ENCODE measurements at regions not wholly inside any gene's neighbourhood (a gene's known extent, or its start where the extent isn't known, plus 50 kb on each side); places are given as distances from the start of the nearest gene placed in this dataset.
"Not testable (repeated sequence)": the region's sequence is repeated elsewhere in the genome, so short reads cannot be mapped to it uniquely, and the experiment has no call there.

DNA sequence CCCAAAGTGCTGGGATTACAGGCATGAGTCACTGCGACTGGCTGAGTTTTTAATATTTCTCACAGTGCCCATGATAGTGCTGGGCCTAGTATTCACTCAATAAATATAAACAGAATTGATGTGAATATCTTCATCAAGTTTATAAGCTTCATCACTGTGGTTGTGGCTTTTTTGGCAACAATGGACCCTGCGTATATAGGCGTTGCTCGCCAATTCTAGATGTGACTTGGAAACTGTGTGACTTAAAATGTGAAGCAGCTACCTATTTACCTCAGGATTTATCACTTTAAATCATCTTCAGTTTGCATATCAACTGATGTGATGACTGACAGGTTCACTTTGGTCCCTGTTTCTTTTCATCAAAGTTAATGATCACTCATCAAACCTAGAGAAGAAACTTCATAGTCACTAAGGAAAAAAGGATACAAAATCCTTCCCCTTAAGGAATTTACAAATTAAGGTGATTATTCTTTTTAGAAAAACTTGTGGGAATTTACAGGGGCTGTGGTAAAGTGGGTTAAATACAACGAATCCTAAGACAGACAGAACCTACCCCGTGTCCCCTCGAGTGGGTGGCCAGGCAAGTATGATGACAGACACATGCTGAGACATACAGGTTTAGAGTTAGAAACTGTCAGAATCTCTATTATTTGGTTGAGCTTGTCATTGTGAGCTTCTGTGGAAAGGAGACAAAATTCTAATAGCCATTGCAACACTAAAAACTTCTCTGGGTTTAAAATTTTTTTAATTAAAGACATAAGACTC, 101.3 kb downstream of the AKAP11 start:
- DNase-seq: no peak

DNA sequence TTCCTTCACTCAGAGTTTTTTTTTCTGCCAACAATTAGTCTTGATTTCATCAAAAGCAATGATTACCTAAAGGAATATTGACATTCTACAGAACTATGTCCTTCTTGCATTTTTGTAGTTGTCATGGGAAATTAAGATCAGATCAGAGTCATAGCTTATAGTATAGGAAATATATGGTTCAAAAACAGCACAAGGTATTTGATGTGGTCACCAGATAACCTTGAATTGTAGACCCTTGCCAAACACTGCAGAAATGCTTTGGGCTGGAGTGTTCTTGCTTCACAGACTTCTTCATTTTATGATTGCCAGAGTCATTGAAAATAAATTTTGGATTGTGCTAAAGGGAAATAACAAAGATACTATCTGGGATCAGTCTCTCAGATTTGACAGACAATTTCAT, 103.7 kb downstream of the AKAP11 start:
- DNase-seq: no peak

DNA sequence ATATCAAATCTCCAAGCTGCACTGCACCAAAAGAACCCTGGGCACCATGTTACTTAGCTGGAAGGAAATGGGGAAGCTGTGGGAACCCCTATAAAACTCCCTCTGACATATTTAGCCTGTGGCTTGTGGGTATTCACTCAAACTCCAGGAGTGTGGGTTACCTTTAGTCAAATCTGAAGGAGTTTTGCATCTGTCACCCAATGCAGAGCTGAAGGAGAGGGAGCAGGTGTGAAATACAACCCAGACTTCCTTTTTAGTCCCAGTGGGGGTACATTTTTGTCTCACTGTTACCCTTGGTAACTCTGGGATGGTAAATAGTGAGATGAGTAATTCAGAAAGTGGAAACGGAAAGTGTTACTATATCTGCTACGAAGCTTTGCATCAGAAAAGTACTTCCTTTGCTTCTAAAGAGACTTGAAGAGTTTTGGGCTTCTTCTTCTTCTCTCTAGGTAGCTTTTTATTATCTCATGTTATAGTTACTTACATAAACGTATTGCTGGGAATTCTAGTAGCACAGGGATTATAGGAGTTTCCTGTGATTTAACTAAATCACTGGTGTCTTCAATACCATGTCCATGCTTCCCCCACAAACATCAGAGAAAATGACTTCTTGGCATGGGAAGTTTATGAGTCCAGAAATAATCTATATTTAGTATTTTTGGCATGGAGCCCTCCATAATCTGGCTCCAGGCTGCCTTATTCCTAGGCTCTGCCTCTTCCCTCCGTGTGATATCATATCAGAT, 105.9 kb downstream of the AKAP11 start:
- DNase-seq: no peak

DNA sequence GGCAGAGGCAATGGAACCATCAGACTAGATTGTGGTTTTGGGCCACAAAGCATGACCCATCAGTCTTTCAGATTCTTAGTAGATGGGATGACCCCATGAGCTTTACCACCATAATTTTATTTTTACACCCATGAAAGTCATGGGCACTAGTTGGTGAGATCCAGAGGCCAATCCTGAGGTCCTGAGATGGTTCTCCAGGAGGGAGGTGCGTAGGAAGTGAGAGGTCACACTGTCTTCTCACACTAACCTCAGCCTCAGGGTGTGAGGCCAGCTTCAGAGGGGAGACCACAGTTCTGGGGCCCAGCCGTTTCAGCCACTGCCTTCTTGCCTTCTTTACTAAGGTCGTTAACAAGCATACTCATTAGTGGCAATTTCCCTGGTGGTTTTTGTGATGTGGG, 106.4 kb downstream of the AKAP11 start:
- DNase-seq: no peak

DNA sequence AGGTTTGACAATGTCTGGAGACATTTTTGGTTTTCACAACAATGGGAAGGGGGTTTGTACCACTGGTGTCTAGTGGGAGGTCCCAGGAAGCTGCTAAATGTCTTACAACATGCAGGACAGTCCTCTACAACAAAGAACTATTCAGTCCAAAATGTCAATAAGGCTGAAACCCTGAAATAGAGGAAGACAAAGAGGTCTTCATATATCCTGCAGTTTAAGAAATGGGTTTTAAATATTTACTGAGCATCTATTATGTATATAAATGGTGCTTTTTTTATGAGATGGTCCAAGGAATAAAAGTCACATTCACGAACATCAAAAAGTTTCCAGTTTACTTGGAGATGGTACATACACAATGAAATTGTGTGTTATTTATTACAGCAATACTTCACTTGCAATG, 107.3 kb downstream of the AKAP11 start:
- DNase-seq: no peak

DNA sequence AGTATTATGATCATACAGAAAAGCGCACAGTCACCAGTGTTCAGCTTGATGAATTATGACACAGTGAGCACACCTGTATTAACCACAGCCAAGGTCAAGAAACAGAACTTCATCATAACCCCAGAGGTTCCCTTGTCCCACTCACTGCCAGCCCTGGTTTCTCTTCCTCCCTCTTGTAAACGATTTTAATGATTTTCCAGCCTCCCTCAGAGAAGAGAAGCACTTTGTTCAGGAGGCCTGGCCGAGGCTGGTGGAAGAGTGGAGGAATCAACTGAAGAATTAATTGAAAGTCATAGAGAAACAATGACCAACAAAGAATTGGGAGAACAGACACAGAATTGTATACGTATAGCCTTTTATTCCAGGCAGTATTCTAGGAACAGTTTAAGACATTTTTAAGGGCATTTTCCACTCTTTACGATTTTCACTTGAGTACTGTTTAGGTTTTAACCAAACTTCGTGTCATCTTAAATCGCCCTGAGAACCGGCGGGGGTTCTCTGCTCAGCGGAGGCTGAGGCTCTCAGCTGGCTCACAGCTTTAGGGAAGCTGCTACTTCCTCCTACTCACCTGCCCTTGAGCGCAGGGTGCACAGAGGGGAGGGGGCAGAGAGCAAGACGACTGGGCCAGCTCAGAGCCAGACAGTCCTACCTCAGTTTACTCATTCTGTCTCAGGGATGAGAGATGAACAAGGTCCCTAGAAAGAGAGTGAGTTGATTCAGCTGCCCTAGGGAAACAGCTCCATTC, 108.6 kb downstream of the AKAP11 start:
- DNase-seq: no peak

DNA sequence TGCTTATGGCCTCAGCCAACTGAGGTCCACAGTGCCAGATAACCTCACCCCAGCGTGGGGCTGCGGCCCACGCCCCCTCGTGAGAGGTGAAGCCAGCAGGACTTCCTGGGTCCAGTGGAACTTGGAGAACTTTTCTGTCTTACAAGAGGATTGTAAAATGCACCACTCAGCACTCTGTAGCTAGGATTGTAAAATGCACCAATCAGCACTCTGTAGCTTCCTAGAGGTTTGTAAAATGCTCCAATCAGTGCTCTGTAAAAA, 109.1 kb downstream of the AKAP11 start:
- no peak for DNase-seq

DNA sequence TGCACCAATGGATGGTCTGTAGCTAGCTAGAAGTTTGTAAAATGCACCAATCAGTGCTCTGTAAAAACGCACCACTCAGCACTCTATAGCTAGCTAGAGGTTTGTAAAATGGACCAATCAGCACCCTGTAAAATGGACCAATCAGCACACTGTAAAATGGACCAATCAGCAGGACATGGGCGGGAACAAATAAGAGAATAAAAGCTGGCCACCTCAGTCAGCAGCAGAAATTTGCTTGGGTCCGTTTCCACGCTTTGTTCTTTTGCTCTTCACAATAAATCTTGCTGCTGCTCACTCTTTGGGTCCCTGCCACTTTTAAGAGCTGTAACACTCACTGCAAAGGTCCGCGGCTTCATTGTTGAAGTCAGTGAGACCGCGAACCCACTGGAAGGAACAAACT, 109.5 kb downstream of the AKAP11 start:
- DNase-seq: not testable (repeated sequence)

DNA sequence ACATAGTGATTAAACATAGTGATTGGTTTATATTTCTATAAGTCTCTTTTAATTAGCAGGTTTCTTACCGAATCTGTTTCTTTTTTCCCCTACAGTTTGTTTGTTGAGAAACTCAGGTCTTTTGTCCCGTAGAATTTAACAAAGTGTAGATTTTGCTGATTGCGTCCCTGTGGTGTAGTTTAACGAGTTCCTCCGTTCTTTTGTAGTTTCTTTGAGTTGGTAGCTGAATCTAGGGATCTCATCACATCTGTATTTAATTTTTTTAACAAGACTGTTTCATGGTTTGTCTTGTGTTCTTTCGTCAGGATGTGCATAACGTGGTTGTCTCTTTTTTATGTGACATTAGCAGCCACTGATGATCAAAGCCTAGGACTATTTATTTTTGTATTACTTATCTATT, 111.1 kb downstream of the AKAP11 start:
- DNase-seq: no peak

DNA sequence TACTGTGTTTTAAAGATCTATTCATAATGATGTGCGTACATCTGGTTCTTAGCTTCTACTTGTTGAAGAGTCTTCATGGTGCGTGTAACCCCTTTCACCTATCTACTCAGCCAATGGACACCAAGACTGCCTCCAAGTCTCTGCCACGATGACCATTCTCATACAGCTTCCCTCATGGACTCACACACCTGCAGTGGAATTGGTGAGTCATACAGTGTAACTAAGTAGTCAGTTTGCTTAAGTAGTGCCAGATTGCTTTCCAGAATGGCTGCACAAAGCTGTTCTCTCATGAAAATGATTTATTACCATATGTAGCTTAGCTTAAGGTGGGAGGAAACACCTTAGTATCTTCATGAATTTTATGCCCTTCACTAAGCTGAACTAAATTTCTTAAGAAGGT, 112.3 kb downstream of the AKAP11 start:
- DNase-seq: no peak

DNA sequence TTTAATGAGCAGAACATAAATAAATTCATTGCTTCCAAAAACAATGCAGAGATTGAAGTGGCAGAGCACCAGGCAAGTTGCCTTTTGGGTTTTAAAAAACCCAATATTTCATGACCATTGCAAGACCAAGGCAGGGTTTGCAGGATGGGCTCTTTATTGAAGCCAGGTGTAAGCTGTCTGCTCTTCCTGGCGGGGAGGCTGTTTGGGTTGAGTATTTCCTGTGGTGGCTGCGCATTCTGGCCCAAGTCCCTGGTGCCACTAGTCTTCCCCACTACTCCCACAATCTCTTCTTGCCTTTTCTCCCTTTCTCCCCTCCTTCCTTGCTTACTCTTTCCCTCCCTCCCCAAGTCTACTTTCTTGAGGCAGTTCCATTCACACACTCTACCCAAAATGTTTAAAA, 116.4 kb downstream of the AKAP11 start:
- DNase-seq: peak; percentile 39

DNA sequence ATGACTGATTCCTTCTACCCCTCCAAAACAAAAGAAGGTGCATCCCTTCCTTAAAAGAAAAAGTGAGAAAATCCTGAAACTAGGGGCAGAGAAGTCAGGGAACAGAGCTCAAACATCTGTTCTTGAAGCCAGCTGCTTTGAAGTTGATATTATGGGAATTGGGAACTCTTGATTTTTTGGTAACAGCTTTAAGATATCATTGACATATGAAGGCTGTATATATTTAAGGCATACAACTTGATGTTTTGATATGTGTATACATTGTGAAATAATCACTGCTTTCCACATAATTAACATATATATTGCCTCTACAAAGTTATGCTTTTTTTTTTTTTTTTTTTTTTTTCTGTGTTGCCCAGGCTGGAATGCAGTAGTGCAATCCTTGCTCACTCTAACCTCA, 117.1 kb downstream of the AKAP11 start:
- DNase-seq: no peak

DNA sequence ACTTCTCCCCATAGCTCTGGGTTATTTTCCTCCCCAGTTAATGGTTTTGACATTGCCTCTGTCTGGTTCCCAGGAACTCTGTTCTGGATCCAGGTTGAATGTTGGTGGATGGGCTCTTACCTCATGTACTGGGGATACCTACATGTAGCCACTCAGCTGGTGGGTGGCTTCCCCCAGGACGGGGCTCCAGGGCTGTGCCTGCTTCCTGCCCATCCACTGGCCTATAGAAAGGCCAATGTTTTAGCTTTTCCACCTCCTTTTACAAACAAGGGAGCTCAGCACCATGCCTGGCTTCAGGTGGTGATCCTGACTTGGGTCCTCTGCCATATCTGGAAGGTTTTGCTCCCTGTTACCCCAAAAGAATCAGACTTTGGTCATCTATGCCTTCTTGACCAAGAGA, 120.2 kb downstream of the AKAP11 start:
- DNase-seq: no peak

DNA sequence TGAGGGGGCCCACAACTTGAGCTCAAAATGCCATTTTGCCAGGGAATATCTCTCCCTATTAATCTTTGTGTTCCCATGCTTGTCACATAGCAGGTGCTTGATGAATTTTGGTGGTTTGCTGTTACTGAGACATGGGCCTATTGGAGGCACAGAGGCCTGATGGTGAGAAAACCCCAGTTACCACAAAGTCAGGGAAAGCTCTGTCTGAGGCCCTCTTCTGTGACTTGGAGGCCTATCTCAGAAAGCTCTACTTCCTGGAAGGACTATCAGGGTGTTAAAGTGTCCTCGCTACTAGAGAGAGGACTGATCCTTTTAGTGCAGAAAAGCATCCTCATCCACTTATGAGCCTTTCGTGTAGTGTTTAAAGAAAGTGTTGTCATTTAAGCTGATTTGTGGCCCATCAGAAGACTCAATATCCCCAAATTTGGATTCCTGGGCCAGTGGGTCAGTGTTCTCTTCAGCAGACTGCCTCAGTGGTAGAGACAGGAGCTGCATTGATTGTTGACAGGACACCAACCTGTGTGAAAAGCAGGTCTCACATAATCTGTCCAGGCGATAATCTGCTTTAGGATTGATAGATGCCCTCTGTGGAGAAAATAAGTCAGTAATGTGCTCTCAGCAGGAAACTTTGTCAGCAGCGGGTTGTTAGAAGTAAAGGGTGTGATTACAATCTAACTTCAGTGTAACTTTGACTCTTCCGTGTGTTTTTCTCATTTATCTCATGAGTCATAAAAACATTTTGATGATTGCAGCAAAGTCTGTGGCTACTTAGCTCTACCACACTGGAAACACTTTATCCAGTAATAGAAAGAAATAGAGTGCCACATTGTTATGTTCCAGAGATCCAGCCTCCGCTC, 121.0 kb downstream of the AKAP11 start:
- peak; percentile 51 for DNase-seq

DNA sequence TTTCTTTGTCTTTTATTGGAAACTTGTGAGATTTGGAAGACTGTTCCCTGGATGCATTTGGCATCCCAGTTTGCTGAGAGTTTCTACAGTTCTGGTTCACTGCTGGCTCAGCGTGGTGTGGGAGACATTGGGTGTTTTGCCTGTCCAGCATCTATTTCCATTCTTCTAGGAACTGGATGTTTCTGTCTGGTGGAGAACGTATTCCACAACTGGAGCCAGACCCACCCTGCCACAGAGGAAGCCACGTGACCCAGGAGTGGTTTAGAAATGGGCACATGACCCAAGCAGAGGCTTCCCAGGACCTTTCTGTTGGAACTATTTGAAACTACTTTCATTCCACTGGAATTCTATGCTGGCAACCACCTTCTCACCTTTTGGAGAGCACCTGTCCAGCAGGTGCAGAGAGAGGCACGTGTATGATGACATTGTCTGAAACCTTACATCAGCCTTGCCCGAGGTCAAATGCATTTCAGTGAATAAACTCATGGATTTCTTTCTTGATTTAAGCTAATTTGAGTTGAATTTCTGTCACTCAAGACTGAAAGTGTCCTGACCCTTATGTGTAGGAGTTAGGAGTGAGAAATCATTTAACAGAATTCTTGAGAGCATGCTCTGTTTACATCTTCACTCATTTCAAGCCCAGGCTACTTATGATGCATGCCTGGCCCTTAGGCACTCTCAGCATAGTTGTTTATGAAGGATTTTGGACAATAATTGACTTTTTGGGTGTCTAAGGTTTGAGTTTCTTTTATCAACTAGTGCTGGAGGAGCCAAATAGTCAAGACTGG, 121.8 kb downstream of the AKAP11 start:
- DNase-seq: no peak

DNA sequence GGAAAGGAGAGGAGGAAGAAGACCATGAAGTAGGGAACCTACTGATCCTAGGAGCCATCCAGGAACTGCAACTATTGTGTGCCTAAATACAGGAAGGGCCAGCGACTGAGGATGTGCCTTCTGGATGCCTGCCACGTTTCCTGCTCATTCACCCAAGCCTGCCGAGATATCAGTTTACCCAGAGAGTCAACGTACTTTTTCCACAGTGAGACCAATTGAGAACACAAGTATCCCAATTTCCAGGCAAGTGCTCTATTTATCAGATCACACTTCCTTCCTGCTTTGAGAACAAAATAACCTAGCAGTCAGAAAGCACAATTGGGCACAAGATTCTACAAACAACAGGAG, 122.4 kb downstream of the AKAP11 start:
- DNase-seq: peak; percentile 5

DNA sequence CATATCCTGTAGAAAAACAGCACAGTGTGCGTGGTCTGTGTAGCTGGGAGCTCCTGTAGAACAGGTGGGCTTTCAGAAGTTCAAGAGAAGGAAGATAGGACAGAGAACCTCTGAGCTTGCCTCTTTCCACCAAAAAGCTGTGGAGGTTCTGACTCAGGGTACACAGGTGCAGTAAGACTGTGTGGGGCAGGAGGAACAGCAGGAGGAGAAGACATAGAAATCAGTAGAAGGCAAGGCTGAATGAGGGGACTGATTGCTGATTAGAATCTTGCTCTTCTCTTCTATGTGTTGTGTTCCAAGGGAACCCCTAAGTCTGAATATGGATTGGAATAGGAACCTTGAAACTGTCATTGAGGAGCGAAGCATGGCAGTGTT, 122.7 kb downstream of the AKAP11 start:
- DNase-seq: peak; percentile 18

DNA sequence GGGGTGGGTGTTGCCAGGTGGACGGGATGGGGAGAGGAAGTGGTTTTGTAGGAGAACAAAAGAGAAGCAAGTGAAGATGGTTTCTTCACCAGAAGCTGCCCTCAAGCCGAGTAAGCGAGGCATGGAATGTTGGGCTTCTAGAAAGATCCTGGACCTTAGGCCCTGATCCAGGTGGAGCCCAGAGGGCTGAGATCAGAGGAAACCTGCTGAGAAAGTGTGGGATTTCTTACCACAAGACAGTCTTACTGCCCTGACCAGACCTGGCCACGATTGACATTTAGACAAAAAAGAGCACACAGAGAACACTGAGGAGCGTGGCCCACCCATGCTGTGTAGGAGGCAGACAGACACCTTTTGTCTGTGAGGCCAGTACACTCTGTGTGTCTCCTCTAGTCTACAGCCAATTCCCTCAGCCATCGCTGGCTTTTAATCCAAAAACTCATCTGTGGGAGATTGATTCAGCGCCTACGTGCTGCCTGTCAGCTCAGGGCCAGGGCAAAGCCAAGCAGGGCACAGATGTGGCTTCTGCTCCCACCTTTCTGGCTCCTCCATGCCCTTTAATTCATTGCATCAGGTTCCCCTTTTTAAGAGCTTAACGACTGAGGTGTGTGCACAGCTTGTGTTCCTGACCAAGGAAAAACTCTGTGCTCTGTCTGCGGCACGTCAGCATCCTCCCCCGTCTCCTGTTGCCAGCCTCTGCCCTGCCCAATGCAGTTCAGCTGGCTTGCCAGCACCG, 123.3 kb downstream of the AKAP11 start:
- DNase-seq: peak; percentile 36

DNA sequence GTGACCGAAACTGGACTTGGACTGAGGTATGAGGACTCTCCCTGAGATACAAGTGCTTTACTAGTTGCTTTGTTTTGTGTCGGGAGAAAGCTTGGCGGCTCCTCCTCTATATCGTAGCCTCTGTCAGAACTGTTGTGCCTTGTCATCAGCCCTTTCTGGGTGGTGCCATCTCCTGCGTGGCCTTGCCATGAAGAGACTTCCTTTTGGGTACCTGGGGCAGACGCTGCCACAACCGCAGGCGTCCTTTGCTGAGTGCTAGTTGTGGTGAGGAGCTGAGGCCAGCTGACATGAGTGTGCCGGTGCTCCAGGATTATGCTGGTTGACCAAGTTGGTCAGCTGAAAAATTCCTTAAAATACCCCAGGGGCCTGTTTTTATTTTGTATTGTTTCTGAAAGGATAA, 124.5 kb downstream of the AKAP11 start:
- DNase-seq: peak; percentile 66

DNA sequence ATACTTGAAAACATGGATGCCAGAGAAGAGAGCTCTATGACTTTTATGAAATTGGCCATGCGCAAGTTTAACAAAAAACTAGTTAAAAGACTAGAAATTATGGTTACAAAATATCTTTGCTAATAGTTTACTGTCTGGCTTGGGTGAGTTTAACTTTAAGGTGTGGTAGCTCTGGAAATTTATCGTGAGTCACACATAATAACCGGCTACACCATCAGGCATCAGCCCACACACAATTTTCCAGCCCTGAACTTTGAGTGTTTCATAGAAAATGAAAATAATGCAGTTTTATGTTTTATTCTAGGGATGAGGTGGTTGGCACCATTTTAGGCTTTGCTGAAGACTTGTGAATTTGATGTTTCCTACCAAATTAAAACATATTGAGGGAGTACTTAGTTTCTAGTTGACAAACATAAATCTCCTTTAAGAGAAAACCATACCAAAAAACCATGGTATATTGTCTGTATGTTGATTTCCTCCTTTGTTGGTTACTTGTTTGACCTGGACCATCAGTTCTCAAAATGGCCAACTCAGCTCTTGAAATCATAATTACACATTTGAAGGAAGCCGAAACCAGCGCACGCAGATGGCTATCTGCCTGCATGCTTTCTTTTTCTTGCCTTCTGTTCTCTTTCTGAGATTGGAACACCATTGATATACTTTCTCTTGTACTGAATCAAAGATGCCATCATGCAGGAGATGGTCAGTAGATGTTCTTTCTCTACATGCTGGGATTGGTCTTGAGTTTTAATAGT, 125.1 kb downstream of the AKAP11 start:
- no peak for DNase-seq

DNA sequence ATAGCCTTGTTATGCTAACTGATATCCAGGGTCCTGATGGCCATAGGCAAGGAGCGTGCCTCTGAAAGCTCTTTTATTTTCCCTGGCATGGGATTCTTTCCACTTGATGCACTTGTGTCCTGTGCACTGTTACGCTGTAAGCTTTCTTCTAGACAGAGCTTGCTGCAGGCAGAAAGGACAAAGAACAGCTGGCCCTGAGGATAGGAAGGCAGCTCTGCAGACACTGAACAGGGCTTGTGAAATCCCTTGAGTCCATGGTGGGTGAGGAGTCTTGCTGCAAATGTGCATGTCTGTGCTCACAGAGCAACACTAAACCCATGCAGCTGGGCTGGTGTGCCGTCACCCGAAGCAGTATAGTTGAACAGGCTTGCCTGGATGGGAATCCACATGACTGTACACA, 126.6 kb downstream of the AKAP11 start:
- no peak for DNase-seq

Data from CD4-positive, alpha-beta T cell treated with Interleukin-6 for 4 hours (primary cell).